WTC11 (cell line): ENCODE measurements at regions not wholly inside any gene's neighbourhood (a gene's known extent, or its start where the extent isn't known, plus 50 kb on each side); places are given as distances from the start of the nearest gene placed in this dataset.

Experiments used
- ATAC-seq: fragments of 200-7000 bp; cut with Tn5 transposase; 2 replicates; pipeline ENCODE4 v1.10.0; 2021; ENCODE audit warnings: mild to moderate bottlenecking, moderate library complexity
- CTCF ChIA-PET: fragments of 300-600 bp; sonication (Branson Sonifier 250); formaldehyde crosslinking; loops from one replicate; lab custom pipeline; 2021; ENCODE audit warnings: antibody characterized with exemption; lab: Charles Lee
- POLR2A ChIA-PET: fragments of 350-600 bp; sonication (Branson Sonifier 250); formaldehyde crosslinking; loops from one replicate; lab custom pipeline; 2021; ENCODE audit warnings: antibody characterized with exemption; lab: Charles Lee
- DNase-seq: peaks from one replicate; pipeline ENCODE4 v3.0.0; 2021; ENCODE audit warnings: low spot score
- H3K27ac Mint-ChIP-seq: 2 replicates; pipeline ENCODE4 v1.8.0; 2021; ENCODE audit warnings: mixed read lengths
- H3K27me3 Mint-ChIP-seq: 2 replicates; pipeline ENCODE4 v1.8.0; 2021; ENCODE audit warnings: low read depth, mild to moderate bottlenecking, moderate library complexity, mixed read lengths
- H3K36me3 Mint-ChIP-seq: 2 replicates; pipeline ENCODE4 v1.8.0; 2021; ENCODE audit warnings: mixed read lengths
- H3K4me1 Mint-ChIP-seq: 2 replicates; pipeline ENCODE4 v1.8.0; 2022; ENCODE audit warnings: mixed read lengths
- H3K4me3 Mint-ChIP-seq: 2 replicates; pipeline ENCODE4 v1.8.0; 2021; ENCODE audit warnings: mild to moderate bottlenecking, moderate library complexity, mixed read lengths
- H3K9me3 Mint-ChIP-seq: 2 replicates; pipeline ENCODE4 v1.8.0; 2021; ENCODE audit warnings: mixed read lengths
- ARID4B ChIP-seq: sonication (generic); formaldehyde crosslinking; IDR thresholded peaks from 2 replicates; pipeline ENCODE4 v1.8.0; 2023; ENCODE audit warnings: missing genetic modification reagents, mild to moderate bottlenecking, borderline replicate concordance
- ATF2 ChIP-seq: sonication (generic); formaldehyde crosslinking; IDR thresholded peaks from 2 replicates; pipeline ENCODE4 v1.8.1; 2022; ENCODE audit warnings: low read depth, missing genetic modification reagents, borderline replicate concordance
- ATF3 ChIP-seq: sonication (generic); formaldehyde crosslinking; conservative IDR thresholded peaks from 2 replicates; pipeline ENCODE4 v1.8.1; 2022; ENCODE audit warnings: mild to moderate bottlenecking, missing genetic modification reagents
- CREB1 ChIP-seq: sonication (generic); formaldehyde crosslinking; IDR thresholded peaks from 2 replicates; pipeline ENCODE4 v1.8.0; 2023; ENCODE audit warnings: mild to moderate bottlenecking, missing genetic modification reagents
- E2F1 ChIP-seq: sonication (generic); formaldehyde crosslinking; IDR thresholded peaks from 2 replicates; pipeline ENCODE4 v1.8.0; 2022; ENCODE audit warnings: mild to moderate bottlenecking, missing genetic modification reagents
- HMGA2 ChIP-seq: fragments of 250-450 bp; sonication (Bioruptor Pico); IDR thresholded peaks from 2 replicates; pipeline ENCODE4 v1.4.0; 2021; ENCODE audit warnings: mild to moderate bottlenecking, moderate library complexity
- JAZF1 ChIP-seq: fragments of 250-450 bp; sonication (Bioruptor Pico); IDR thresholded peaks from 2 replicates; pipeline ENCODE4 v1.9.0; 2021; ENCODE audit warnings: moderate library complexity, mild to moderate bottlenecking, inconsistent platforms
- MXD4 ChIP-seq: fragments of 250-450 bp; sonication (Bioruptor Pico); IDR thresholded peaks from 2 replicates; pipeline ENCODE4 v1.8.0; 2021; ENCODE audit warnings: mild to moderate bottlenecking, moderate library complexity, borderline replicate concordance
- NR2C2 ChIP-seq: sonication (generic); formaldehyde crosslinking; IDR thresholded peaks from 2 replicates; pipeline ENCODE4 v1.8.0; 2022; ENCODE audit warnings: mild to moderate bottlenecking, missing genetic modification reagents
- NR3C1 ChIP-seq: sonication (generic); formaldehyde crosslinking; conservative IDR thresholded peaks from 2 replicates; pipeline ENCODE4 v1.8.1; 2023; ENCODE audit warnings: low read depth, mild to moderate bottlenecking, missing genetic modification reagents
- RORB ChIP-seq: fragments of 250-450 bp; sonication (Bioruptor Pico); IDR thresholded peaks from 2 replicates; pipeline ENCODE4 v1.9.0; 2021; ENCODE audit warnings: mild to moderate bottlenecking
- SMAD3 ChIP-seq: sonication (generic); formaldehyde crosslinking; IDR thresholded peaks from 2 replicates; pipeline ENCODE4 v1.8.0; 2022; ENCODE audit warnings: missing genetic modification reagents, mild to moderate bottlenecking, borderline replicate concordance
- SP1 ChIP-seq: sonication (generic); formaldehyde crosslinking; conservative IDR thresholded peaks from 2 replicates; pipeline ENCODE4 v1.8.1; 2022; ENCODE audit warnings: missing genetic modification reagents
- STAT6 ChIP-seq: sonication (generic); formaldehyde crosslinking; conservative IDR thresholded peaks from 2 replicates; pipeline ENCODE4 v1.8.1; 2023; ENCODE audit warnings: mild to moderate bottlenecking, low read depth, missing genetic modification reagents, moderate library complexity
- TCF7 ChIP-seq: sonication (generic); formaldehyde crosslinking; IDR thresholded peaks from 2 replicates; pipeline ENCODE4 v1.8.0; 2022; ENCODE audit warnings: mild to moderate bottlenecking, low read depth, missing genetic modification reagents, moderate library complexity
- TEAD4 ChIP-seq: sonication (generic); formaldehyde crosslinking; IDR thresholded peaks from 2 replicates; pipeline ENCODE4 v1.8.0; 2022; ENCODE audit warnings: mild to moderate bottlenecking, missing genetic modification reagents
- ZBTB43 ChIP-seq: sonication (generic); formaldehyde crosslinking; IDR thresholded peaks from 2 replicates; pipeline ENCODE4 v1.8.1; 2023; ENCODE audit warnings: mild to moderate bottlenecking, missing genetic modification reagents
- ZNF232 ChIP-seq: sonication (generic); formaldehyde crosslinking; IDR thresholded peaks from 2 replicates; pipeline ENCODE4 v1.8.0; 2022; ENCODE audit warnings: mild to moderate bottlenecking, missing genetic modification reagents
- ZNF317 ChIP-seq: sonication (generic); formaldehyde crosslinking; IDR thresholded peaks from 2 replicates; pipeline ENCODE4 v1.8.1; 2023; ENCODE audit warnings: low read depth, mild to moderate bottlenecking, moderate library complexity, missing genetic modification reagents, borderline replicate concordance
- ZNF416 ChIP-seq: fragments of 250-450 bp; sonication (Bioruptor Pico); IDR thresholded peaks from 2 replicates; pipeline ENCODE4 v1.9.0; 2021; ENCODE audit warnings: mild to moderate bottlenecking, inconsistent platforms

- TF ChIP-seq NR2C2 (CRISPR knock-in tag) (no peak), ZNF416 (CRISPR knock-in tag) (no peak), JAZF1 (CRISPR knock-in tag) (no peak), NR3C1 (CRISPR knock-in tag) (no peak), ATF2 (CRISPR knock-in tag) (no peak), ZNF317 (no peak), TCF7 (CRISPR knock-in tag) (no peak), ZNF232 (CRISPR knock-in tag) (no peak), STAT6 (CRISPR knock-in tag) (no peak), SP1 (no peak), ZBTB43 (no peak), RORB (CRISPR knock-in tag) (no peak), ATF3 (no peak), TEAD4 (CRISPR knock-in tag) (no peak), ARID4B (CRISPR knock-in tag) (no peak), CREB1 (CRISPR knock-in tag) (no peak), E2F1 (CRISPR knock-in tag) (no peak), SMAD3 (CRISPR knock-in tag) (no peak), MXD4 (CRISPR knock-in tag) (no peak), HMGA2 (no peak)
- H3K27ac Mint-ChIP-seq: no peak overlapping the region
- ChIA-PET CTCF (no interaction called here), POLR2A (no interaction called here)
- DNase-seq (no peak), ATAC-seq (peak; percentile 26; the same call in 1 of the 2 replicates)
- no peak overlapping the region for H3K4me3 Mint-ChIP-seq
- peaks cover 26% of the 10 kb centered on the region for H3K36me3 Mint-ChIP-seq
- peaks cover 4% of the 10 kb centered on the region for H3K4me1 Mint-ChIP-seq
- no peaks in the 10 kb centered on the region; the same call in 1 of the 2 replicates for H3K27me3 Mint-ChIP-seq
- H3K9me3 Mint-ChIP-seq: peaks cover 40% of the 10 kb centered on the region
These were observed 286.7 kb downstream of the TLE4 start for GRCh38 chr9:79858508-79858907.
